ENCODE measurements at regions not wholly inside any gene's neighbourhood (a gene's known extent, or its start where the extent isn't known, plus 50 kb on each side); places are given as distances from the start of the nearest gene placed in this dataset.

DNA sequence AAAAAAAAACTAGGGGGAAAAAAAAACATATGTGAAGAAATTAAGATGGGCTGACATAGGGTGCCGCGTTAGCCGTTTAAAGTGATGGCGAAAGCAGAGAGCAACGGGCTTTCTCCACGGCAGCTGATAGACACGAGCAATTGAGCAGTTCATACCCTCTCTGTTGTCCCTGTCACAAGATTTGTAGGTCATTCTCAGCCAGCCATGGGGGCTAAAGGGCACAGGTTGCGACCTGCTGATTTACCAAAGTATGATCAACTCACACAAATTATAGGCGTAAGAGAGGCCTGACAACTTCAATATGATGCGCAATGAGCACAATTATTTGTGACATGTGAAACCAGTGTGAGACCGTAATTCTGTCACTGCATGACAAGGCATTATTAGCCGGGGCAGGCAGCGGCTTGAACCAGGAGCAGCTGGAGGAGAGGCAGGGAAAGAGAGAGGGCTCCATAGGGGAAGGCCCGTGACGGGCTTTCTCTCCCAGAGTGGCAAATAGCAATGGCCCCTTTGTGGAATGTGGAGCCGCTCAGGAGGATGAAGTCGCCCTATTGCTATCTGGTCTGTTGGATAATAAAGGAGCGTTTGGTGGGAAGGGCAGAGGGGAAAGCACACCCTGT lies 195.1 kb upstream of the HABP2 start:
- TF ChIP-seq CTCF (conservative IDR thresholded peaks at IDR 0.05; ENCODE audit: low read depth in 2 of 2): no peak
- TF ChIP-seq POLR2AphosphoS5 (IDR thresholded peaks at IDR 0.05; ENCODE audit: low read depth): no peak
- no peak for TF ChIP-seq EZH2 (IDR thresholded peaks at IDR 0.05; ENCODE audit: low read depth, unreplicated experiment)
